ENCODE measurements at regions not wholly inside any gene's neighbourhood (a gene's known extent, or its start where the extent isn't known, plus 50 kb on each side); places are given as distances from the start of the nearest gene placed in this dataset.

DNA sequence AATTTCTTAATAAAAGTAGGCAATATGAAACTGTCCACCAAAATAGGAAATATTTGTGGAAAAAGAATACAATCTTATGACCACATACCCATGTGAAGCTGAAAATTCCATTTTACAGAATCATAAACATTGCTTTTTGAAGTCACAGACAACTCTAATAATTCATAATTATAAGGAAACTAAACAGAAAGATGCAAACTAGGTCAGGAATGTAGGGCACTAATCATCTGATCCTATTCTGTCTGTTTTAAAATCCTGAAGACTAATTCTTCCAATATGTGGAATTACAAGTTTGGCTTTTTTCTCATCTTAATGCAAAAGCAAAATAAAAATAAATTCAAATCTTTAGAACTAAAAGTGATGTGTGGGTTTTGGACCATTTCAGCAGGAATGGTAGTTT lies 528.6 kb downstream of the LTN1 start:
- TF ChIP-seq POLR2AphosphoS5 (IDR thresholded peaks at IDR 0.05; ENCODE audit: insufficient read depth in 1 of 2, low read depth in 1 of 2): no peak
- no peak for TF ChIP-seq POLR2A (IDR thresholded peaks at IDR 0.05)

All from vagina (tissue), 2 donors.